Right hindlimb (tissue), 1 donor: ENCODE measurements at regions not wholly inside any gene's neighbourhood (a gene's known extent, or its start where the extent isn't known, plus 50 kb on each side); places are given as distances from the start of the nearest gene placed in this dataset.
"Not testable (repeated sequence)": the region's sequence is repeated elsewhere in the genome, so short reads cannot be mapped to it uniquely, and the experiment has no call there.

ENCODE experiments used
- DNase-seq: peaks from one replicate; pipeline ENCODE4 v3.0.0-alpha.2; 2018

GRCh38 chr3:4030624-4031023 lies 231.4 kb downstream of the LRRN1 start:
- DNase-seq, result no peak

- DNase-seq, result no peak
These were observed 234.1 kb downstream of the LRRN1 start for GRCh38 chr3:4033296-4033695.

- DNase-seq, result no peak
These were observed 236.8 kb downstream of the LRRN1 start for GRCh38 chr3:4036046-4036445.

- no peak for DNase-seq
These were observed 239.1 kb downstream of the LRRN1 start for GRCh38 chr3:4038351-4038750.

- no peak for DNase-seq
These were observed 242.8 kb downstream of the LRRN1 start for GRCh38 chr3:4042070-4042469.

GRCh38 chr3:4042869-4043268 lies 243.6 kb downstream of the LRRN1 start:
- no peak for DNase-seq

- no peak for DNase-seq
These were observed 244.8 kb downstream of the LRRN1 start for GRCh38 chr3:4043867-4044575.

GRCh38 chr3:4044619-4045018 lies 245.4 kb downstream of the LRRN1 start:
- no peak for DNase-seq

GRCh38 chr3:4045756-4046155 lies 246.5 kb downstream of the LRRN1 start:
- DNase-seq, result no peak

- no peak for DNase-seq
These were observed 248.1 kb downstream of the LRRN1 start for GRCh38 chr3:4047366-4047765.

- DNase-seq, result no peak
These were observed 250.5 kb upstream of the SETMAR start for GRCh38 chr3:4052706-4053105.

- DNase-seq, result no peak
These were observed 249.2 kb upstream of the SETMAR start for GRCh38 chr3:4053975-4054374.

- peak; percentile 36 for DNase-seq
These were observed 243.1 kb upstream of the SETMAR start for GRCh38 chr3:4060064-4060463.

- DNase-seq, result no peak
These were observed 242.6 kb upstream of the SETMAR start for GRCh38 chr3:4060603-4061002.

GRCh38 chr3:4061195-4061594 lies 242.0 kb upstream of the SETMAR start:
- no peak for DNase-seq

GRCh38 chr3:4061783-4062360 lies 241.3 kb upstream of the SETMAR start:
- DNase-seq, result no peak

GRCh38 chr3:4062621-4063020 lies 240.5 kb upstream of the SETMAR start:
- no peak for DNase-seq

- DNase-seq, result no peak
These were observed 239.1 kb upstream of the SETMAR start for GRCh38 chr3:4063916-4064574.

GRCh38 chr3:4065085-4065484 lies 238.1 kb upstream of the SETMAR start:
- no peak for DNase-seq

GRCh38 chr3:4065554-4065953 lies 237.6 kb upstream of the SETMAR start:
- no peak for DNase-seq

- DNase-seq, result no peak
These were observed 235.3 kb upstream of the SETMAR start for GRCh38 chr3:4067893-4068292.

GRCh38 chr3:4069796-4070195 lies 233.4 kb upstream of the SETMAR start:
- DNase-seq, result no peak

- DNase-seq, result no peak
These were observed 231.5 kb upstream of the SETMAR start for GRCh38 chr3:4071481-4072184.

- not testable (repeated sequence) for DNase-seq
These were observed 225.9 kb upstream of the SETMAR start for GRCh38 chr3:4077278-4077677.
